ENCODE measurements at regions not wholly inside any gene's neighbourhood (a gene's known extent, or its start where the extent isn't known, plus 50 kb on each side); places are given as distances from the start of the nearest gene placed in this dataset.

DNA sequence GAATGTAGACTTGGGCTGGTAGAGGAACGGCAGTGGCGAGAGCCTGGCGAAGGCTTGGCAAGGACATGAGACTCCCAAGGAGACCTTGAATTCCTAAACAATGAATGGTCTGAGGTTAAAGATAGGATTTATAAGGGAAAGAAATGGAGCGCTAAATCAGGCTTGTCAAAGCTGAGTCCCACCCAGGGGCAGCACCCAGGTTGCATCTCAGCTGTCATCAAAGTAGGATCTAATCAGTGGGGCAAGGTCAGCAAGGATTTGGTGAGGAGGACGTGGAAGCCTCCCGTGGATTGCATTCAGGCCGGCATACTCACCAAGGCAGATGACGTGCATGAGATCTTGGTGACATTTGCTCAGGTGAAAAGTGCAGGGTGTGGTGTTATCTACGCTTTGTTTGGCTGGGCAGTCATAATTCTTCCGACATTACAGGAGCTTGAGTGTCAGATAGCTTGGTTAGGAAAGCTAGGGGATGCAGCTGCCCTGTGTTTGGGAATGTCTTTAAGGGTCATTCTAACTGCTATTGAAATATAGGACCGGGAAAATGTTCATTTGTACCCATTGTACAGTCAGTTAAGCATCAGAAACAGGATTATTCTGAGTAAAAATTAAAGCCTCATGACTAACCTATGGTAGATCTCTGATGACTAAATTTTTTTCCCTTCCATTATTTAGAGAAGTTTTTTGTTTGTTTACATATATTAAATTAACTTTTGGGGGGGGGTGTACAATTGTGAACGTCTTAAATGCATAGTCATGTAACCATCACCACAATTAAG lies 99.4 kb upstream of the TSC22D2 start:
- Mint-ChIP-seq H3K36me3 (ENCODE audit: low read depth) (no peaks in the 10 kb centered on the region), H3K9me3 (no peaks in the 10 kb centered on the region), H3K27me3 (ENCODE audit: low read depth) (peaks cover 9% of the 10 kb centered on the region), H3K4me1 (ENCODE audit: low read depth) (no peaks in the 10 kb centered on the region), H3K4me3 (no peak overlapping the region), H3K27ac (no peak overlapping the region)
- CTCF ChIA-PET = no interaction called here
- intact Hi-C loops (cut with micrococcal nuclease) = no loop called here
- no peak for DNase-seq

DNA sequence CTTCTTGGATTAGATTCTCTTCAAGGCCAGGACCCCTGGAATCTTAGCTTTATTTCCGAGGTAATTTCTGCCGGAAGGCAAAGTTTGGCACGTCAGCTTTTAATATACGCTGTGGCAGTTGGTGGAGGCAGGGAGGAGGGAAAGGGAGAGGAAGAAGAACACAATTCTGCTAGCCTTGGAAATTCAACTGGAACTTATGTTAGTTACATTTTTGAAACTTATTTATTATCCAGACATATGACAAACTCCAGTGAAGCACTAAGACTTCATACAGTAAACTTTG lies 100.1 kb upstream of the TSC22D2 start:
- CTCF ChIA-PET = no interaction called here
- H3K27me3 Mint-ChIP-seq (ENCODE audit: low read depth) = peaks cover 13% of the 10 kb centered on the region
- H3K4me1 Mint-ChIP-seq (ENCODE audit: low read depth) = no peaks in the 10 kb centered on the region
- H3K36me3 Mint-ChIP-seq (ENCODE audit: low read depth) = no peaks in the 10 kb centered on the region
- no peak overlapping the region for H3K4me3 Mint-ChIP-seq
- no peak overlapping the region for H3K27ac Mint-ChIP-seq
- DNase-seq = no peak
- no peaks in the 10 kb centered on the region for H3K9me3 Mint-ChIP-seq
- intact Hi-C loops (cut with micrococcal nuclease) = no loop called here

DNA sequence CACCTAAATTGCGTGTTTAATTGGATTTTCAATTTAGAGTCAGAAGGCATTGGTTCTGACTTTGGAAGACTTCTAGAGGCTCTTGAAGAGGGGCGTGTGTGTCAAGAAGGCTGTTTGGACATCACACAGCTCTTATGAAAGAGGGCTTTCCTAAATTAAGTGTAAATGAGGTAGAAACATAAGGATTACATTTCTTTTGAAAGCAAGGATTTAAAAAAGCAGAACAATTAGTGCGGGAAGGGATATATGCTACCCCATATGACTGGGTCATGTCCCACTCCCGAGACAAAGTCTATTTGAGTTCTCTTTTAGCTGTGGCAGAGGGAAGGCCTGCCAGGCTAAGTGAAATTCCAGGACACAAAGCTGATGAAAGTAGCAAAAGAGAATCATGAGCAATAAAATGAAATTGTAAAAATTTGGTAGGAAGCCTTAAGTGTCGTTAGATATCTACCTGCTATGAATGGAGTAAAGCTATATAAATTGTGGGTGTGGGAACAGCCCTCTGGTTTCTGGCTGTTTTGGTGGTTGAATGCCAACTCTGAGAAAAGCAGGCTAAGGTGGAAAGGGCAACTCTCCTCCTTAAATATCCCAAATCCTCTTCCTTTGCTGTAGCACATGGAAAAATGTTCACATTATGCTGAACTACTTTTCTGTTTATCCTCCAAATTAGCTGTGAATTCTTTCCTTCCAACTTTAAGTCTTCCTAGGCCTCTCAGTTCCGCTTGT lies 100.6 kb upstream of the TSC22D2 start:
- CTCF ChIA-PET = no interaction called here
- Mint-ChIP-seq H3K4me1 (ENCODE audit: low read depth) (no peaks in the 10 kb centered on the region), H3K27me3 (ENCODE audit: low read depth) (peaks cover 15% of the 10 kb centered on the region), H3K9me3 (no peaks in the 10 kb centered on the region), H3K36me3 (ENCODE audit: low read depth) (no peaks in the 10 kb centered on the region), H3K4me3 (no peak overlapping the region), H3K27ac (no peak overlapping the region)
- intact Hi-C loops (cut with micrococcal nuclease) = no loop called here
- no peak for DNase-seq

DNA sequence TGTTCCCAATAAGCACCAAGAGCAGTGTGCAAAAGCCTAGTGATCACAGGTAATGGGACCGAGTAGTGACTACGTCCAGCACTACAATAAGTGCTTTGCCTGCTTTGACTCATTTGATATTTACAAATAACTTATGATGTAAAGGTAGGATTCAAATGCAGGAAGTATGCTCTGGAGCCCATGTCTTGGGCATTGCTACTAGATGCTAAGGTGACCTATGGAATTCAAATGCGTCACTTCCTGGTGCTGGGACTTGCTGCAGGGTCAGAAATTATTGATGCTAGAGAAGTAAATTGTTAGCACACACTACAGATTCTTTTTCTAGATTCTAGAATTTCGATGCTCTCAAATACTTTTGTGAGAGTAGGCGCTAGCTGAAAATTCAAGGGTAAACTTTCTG lies 101.2 kb upstream of the TSC22D2 start:
- Mint-ChIP-seq H3K27ac (no peak overlapping the region), H3K4me1 (ENCODE audit: low read depth) (no peaks in the 10 kb centered on the region), H3K9me3 (no peaks in the 10 kb centered on the region), H3K36me3 (ENCODE audit: low read depth) (no peaks in the 10 kb centered on the region), H3K4me3 (no peak overlapping the region), H3K27me3 (ENCODE audit: low read depth) (peaks cover 18% of the 10 kb centered on the region)
- CTCF ChIA-PET = no interaction called here
- intact Hi-C loops (cut with micrococcal nuclease) = no loop called here
- no peak for DNase-seq

DNA sequence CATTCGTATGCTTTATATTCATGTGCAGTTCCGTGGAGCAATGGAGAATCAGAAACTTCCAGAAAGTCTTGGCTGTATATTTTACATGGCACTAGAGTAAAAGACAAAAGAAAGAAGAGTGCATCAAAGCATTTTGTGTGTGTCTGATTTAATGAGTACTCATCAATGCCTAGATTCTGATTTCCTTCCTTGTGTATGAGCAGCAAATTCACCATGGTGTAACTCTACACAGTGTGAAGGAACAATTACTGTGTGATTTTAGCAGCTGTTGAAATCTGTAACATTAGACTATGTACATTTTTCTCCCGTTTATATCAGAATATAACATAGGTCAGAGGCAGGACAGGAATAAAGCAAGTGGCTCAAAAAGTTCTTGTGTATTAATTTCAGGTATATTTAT lies 102.0 kb upstream of the TSC22D2 start:
- H3K27me3 Mint-ChIP-seq (ENCODE audit: low read depth) = peaks cover 18% of the 10 kb centered on the region
- no peak for DNase-seq
- H3K4me1 Mint-ChIP-seq (ENCODE audit: low read depth) = no peaks in the 10 kb centered on the region
- intact Hi-C loops (cut with micrococcal nuclease) = no loop called here
- no peak overlapping the region for H3K27ac Mint-ChIP-seq
- H3K9me3 Mint-ChIP-seq = no peaks in the 10 kb centered on the region
- no peak overlapping the region for H3K4me3 Mint-ChIP-seq
- no peaks in the 10 kb centered on the region for H3K36me3 Mint-ChIP-seq (ENCODE audit: low read depth)
- CTCF ChIA-PET = no interaction called here

DNA sequence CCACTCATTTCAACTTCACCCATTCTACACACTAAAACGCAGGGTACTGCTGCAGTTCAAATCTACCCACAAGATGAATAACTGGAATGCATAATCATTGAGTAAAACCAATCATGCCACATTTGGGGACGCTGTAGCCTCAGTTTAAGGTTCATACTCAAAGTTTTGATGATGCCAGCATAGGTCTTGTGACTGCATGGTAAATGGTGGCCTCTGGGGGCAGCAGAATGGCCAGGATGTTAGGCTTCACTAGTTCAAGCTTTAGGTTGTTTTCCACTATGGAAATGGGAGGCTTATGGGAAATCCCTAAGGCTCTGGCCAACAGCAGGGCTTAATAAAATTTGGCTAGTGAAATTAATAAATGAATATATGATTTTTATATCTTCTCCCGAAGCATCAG lies 104.3 kb upstream of the TSC22D2 start:
- CTCF ChIA-PET = interaction anchor here (0.9 to 1.3 kb wide), 2 partner anchors 8 to 11 kb away, joined by 4 to 5 read pairs; no protein-coding TSS in a partner anchor
- Mint-ChIP-seq H3K27me3 (ENCODE audit: low read depth) (peaks cover 28% of the 10 kb centered on the region), H3K4me1 (ENCODE audit: low read depth) (no peaks in the 10 kb centered on the region), H3K27ac (no peak overlapping the region), H3K9me3 (no peaks in the 10 kb centered on the region), H3K4me3 (no peak overlapping the region), H3K36me3 (ENCODE audit: low read depth) (no peaks in the 10 kb centered on the region)
- peak; percentile 26 for DNase-seq
- intact Hi-C loops (cut with micrococcal nuclease) = loop anchor here (1.0 kb wide), 1 partner anchor 192 kb away; no protein-coding TSS in a partner anchor

DNA sequence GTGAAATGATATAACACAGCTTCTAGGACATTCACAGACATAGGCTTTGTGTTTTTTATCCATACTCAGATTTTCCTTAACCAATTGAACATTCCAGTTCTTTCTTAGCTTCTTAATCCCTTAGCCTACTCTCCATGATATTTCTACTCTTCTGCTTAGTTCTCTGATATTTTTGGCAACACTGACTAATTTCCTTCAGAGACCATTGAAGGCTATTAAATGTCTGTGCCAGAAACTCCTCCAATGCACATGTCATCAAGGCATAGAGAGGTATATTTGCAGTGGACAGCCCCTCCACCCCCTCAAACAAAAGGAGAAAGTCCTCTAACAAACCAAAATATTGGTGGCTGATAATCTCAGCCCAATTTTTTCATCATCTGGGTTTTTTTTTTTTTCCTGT lies 105.9 kb upstream of the TSC22D2 start:
- H3K4me3 Mint-ChIP-seq = no peak overlapping the region
- DNase-seq = no peak
- H3K27me3 Mint-ChIP-seq (ENCODE audit: low read depth) = peaks cover 25% of the 10 kb centered on the region
- H3K36me3 Mint-ChIP-seq (ENCODE audit: low read depth) = no peaks in the 10 kb centered on the region
- no peak overlapping the region for H3K27ac Mint-ChIP-seq
- intact Hi-C loops (cut with micrococcal nuclease) = no loop called here
- no peaks in the 10 kb centered on the region for H3K9me3 Mint-ChIP-seq
- CTCF ChIA-PET = interaction anchor here (0.7 kb wide), 1 partner anchor 461 kb away, joined by 3 read pairs; no protein-coding TSS in a partner anchor
- no peaks in the 10 kb centered on the region for H3K4me1 Mint-ChIP-seq (ENCODE audit: low read depth)

DNA sequence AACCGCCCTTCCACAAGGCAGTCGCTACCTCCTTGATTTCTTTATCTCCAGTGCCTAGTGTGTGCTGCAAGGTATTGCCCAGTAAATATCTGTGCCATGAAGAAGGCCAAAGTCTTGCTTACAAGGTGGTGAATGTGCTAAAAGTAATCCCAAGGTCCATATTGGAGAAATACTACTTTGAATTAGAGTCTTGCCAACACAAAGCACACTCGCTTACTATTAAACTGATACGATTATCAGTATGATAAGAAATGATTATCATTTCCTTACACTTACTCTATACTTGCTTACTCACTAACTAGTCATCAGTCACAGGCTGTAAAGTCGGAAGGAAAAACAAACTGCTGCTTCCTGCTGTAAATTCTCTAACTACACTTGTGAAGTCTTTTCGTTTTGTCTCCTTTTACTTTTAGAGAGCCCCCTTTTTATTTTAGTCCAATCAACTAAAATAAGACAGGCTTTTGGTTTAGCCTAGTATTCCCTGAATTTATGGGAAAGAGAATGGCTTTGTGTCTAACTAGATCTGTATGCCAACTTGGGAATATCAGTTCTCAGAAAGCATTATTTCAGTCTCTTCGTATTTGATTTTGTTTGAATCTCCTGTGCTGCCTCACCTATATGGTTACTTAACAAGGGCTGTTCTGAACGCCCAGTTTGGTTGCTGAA lies 107.1 kb upstream of the TSC22D2 start:
- Mint-ChIP-seq H3K9me3 (no peaks in the 10 kb centered on the region), H3K27ac (no peak overlapping the region), H3K4me1 (ENCODE audit: low read depth) (no peaks in the 10 kb centered on the region), H3K27me3 (ENCODE audit: low read depth) (peaks cover 23% of the 10 kb centered on the region), H3K4me3 (no peak overlapping the region), H3K36me3 (ENCODE audit: low read depth) (no peaks in the 10 kb centered on the region)
- CTCF ChIA-PET = no interaction called here
- no peak for DNase-seq
- intact Hi-C loops (cut with micrococcal nuclease) = no loop called here

DNA sequence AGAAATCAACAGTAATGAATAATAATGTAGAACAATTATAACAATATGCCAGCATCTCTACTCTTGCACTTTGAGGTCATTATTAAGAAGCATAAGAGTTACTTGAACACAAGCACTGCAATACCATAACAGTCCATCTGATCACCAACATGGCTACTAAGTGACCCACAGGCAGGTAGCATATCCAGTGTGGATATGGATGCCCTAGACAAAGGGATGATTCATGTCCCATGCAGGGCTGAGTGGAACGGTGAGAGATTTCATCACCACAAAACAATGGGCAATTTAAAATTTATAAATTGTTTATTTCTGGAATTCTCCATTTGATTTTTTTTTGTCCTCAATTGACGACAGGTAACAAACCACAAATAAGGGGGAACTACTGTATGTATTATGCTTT lies 107.7 kb upstream of the TSC22D2 start:
- no peaks in the 10 kb centered on the region for H3K36me3 Mint-ChIP-seq (ENCODE audit: low read depth)
- CTCF ChIA-PET = no interaction called here
- intact Hi-C loops (cut with micrococcal nuclease) = no loop called here
- H3K4me3 Mint-ChIP-seq = no peak overlapping the region
- H3K9me3 Mint-ChIP-seq = no peaks in the 10 kb centered on the region
- peaks cover 23% of the 10 kb centered on the region for H3K27me3 Mint-ChIP-seq (ENCODE audit: low read depth)
- H3K4me1 Mint-ChIP-seq (ENCODE audit: low read depth) = no peaks in the 10 kb centered on the region
- no peak overlapping the region for H3K27ac Mint-ChIP-seq
- DNase-seq = no peak

DNA sequence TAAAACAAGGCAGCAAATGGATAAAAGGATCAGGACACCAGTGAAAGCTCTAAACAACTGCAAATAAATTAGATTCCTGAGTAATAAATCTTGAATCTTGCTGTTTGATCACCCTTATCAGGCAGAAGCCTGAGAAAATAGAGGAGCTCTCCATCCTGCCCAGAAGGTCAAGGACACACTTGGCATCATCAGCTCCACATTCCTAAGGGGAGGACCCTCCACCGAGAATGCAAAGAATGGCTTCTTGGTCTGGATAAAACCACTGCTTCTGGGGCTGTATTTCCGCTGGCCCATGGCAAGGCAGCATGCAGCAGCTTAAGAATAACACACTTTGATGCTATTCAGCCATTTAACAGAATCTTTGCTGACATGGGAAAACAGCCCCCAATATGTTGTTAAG lies 108.9 kb upstream of the TSC22D2 start:
- H3K27me3 Mint-ChIP-seq (ENCODE audit: low read depth) = peaks cover 20% of the 10 kb centered on the region
- CTCF ChIA-PET = interaction anchor here (0.6 to 1.6 kb wide), 4 partner anchors 9 to 253 kb away, joined by 3 read pairs; no protein-coding TSS in a partner anchor
- H3K4me3 Mint-ChIP-seq = no peak overlapping the region
- no peaks in the 10 kb centered on the region for H3K36me3 Mint-ChIP-seq (ENCODE audit: low read depth)
- DNase-seq = no peak
- H3K9me3 Mint-ChIP-seq = no peaks in the 10 kb centered on the region
- intact Hi-C loops (cut with micrococcal nuclease) = no loop called here
- no peaks in the 10 kb centered on the region for H3K4me1 Mint-ChIP-seq (ENCODE audit: low read depth)
- H3K27ac Mint-ChIP-seq = no peak overlapping the region

DNA sequence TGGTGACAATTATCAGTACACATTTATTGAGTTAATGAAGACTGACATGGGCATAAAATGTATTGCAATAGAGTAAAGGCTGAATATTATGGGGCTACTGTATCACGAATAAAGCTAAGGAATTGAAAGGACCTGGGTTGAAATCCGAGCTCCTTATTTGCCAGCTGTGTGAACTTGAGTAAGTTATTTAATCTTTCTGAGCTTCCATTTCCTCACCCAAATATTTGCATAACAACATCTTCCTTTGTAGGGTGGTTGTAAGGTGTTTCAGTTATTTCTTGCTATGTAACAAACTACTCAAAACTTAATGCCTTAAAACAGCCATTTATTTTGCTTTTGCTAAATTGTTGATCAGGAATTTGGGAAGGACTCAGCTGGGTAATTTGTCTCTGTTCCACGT lies 111.1 kb upstream of the TSC22D2 start:
- intact Hi-C loops (cut with micrococcal nuclease) = no loop called here
- no peak for DNase-seq
- no peak overlapping the region for H3K27ac Mint-ChIP-seq
- H3K9me3 Mint-ChIP-seq = no peaks in the 10 kb centered on the region
- peaks cover 16% of the 10 kb centered on the region for H3K27me3 Mint-ChIP-seq (ENCODE audit: low read depth)
- CTCF ChIA-PET = interaction anchor here (0.6 to 1.7 kb wide), 4 partner anchors 10 to 198 kb away, joined by 3 to 11 read pairs (median 4); no protein-coding TSS in a partner anchor
- H3K4me3 Mint-ChIP-seq = no peak overlapping the region
- H3K4me1 Mint-ChIP-seq (ENCODE audit: low read depth) = no peaks in the 10 kb centered on the region
- no peaks in the 10 kb centered on the region for H3K36me3 Mint-ChIP-seq (ENCODE audit: low read depth)

DNA sequence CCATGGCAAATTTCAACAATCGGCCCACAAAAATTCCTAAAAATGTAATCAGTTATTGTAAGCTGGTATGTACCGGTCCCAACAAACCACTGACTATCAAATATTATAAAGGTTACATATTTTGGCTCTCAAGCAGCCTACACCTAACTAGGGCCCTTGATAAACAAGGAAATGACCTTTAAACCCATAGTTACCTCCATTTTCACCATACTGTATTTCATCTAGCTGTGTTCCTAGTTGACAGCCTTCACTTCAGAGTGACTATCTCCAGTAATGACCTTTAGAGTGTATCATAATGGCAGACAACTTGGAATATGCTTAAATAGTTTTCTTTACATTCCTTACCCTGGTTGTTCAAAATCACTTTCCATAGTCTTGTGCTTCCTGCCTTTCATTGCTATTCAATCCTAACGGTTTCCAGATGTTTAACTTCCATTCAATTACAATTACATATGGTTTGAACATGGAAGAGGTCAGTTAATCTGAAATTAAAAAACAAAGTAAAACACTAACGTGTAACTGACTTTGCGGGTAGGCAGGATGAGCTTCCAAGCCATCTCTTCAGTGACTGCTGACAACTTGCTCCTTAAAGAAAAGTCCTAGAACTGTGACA lies 111.9 kb upstream of the TSC22D2 start:
- CTCF ChIA-PET = interaction anchor here (0.6 to 1.7 kb wide), 4 partner anchors 8 to 154 kb away, joined by 3 to 11 read pairs (median 4); no protein-coding TSS in a partner anchor
- Mint-ChIP-seq H3K27me3 (ENCODE audit: low read depth) (peaks cover 17% of the 10 kb centered on the region), H3K9me3 (no peaks in the 10 kb centered on the region), H3K36me3 (ENCODE audit: low read depth) (no peaks in the 10 kb centered on the region), H3K4me3 (no peak overlapping the region), H3K4me1 (ENCODE audit: low read depth) (no peaks in the 10 kb centered on the region), H3K27ac (no peak overlapping the region)
- no peak for DNase-seq
- intact Hi-C loops (cut with micrococcal nuclease) = no loop called here

Measured in activated naive CD4-positive, alpha-beta T cell treated with anti-CD3 and anti-CD28 coated beads for 36 hours (primary cell).